NCI-H748 treated with DMSO at 0.1 percent for 48 hours (cell line): ENCODE measurements at regions not wholly inside any gene's neighbourhood (a gene's known extent, or its start where the extent isn't known, plus 50 kb on each side); places are given as distances from the start of the nearest gene placed in this dataset.

Experiments used
- DNase-seq: peaks from one replicate; lab custom pipeline; 2025; lab: John Stamatoyannopoulos, UW

GRCh38 chr11:120013325-120014250, 124.3 kb downstream of the TRIM29 start:
- DNase-seq = no peak

GRCh38 chr11:120012245-120012644, 125.7 kb downstream of the TRIM29 start:
- no peak for DNase-seq

GRCh38 chr11:120011836-120012235, 126.1 kb downstream of the TRIM29 start:
- no peak for DNase-seq

- DNase-seq = no peak
These were observed 127.1 kb downstream of the TRIM29 start for GRCh38 chr11:120010775-120011174.

GRCh38 chr11:120009938-120010337, 128.0 kb downstream of the TRIM29 start:
- DNase-seq = no peak

GRCh38 chr11:120007144-120007543, 130.8 kb downstream of the TRIM29 start:
- DNase-seq = no peak

- DNase-seq = no peak
These were observed 133.2 kb downstream of the TRIM29 start for GRCh38 chr11:120004723-120005122.

- peak; percentile 69 for DNase-seq
These were observed 136.5 kb downstream of the TRIM29 start for GRCh38 chr11:120001178-120002090.

GRCh38 chr11:119999220-119999619, 138.7 kb downstream of the TRIM29 start:
- no peak for DNase-seq

GRCh38 chr11:119996556-119996955, 141.4 kb downstream of the TRIM29 start:
- DNase-seq = no peak

- no peak for DNase-seq
These were observed 142.0 kb downstream of the TRIM29 start for GRCh38 chr11:119995730-119996491.

- DNase-seq = no peak
These were observed 144.2 kb downstream of the TRIM29 start for GRCh38 chr11:119993722-119994121.

- no peak for DNase-seq
These were observed 145.5 kb downstream of the TRIM29 start for GRCh38 chr11:119992171-119993051.

GRCh38 chr11:119991669-119992068, 146.2 kb downstream of the TRIM29 start:
- DNase-seq = no peak

GRCh38 chr11:119991022-119991404, 146.9 kb downstream of the TRIM29 start:
- no peak for DNase-seq

- DNase-seq = no peak
These were observed 147.4 kb downstream of the TRIM29 start for GRCh38 chr11:119990309-119991021.

- no peak for DNase-seq
These were observed 148.6 kb downstream of the TRIM29 start for GRCh38 chr11:119989159-119989821.

GRCh38 chr11:119985551-119985950, 152.4 kb downstream of the TRIM29 start:
- DNase-seq = no peak

- DNase-seq = no peak
These were observed 154.1 kb downstream of the TRIM29 start for GRCh38 chr11:119983816-119984215.

GRCh38 chr11:119983240-119983732, 154.6 kb downstream of the TRIM29 start:
- no peak for DNase-seq
